BLaER1 (cell line): ENCODE measurements at regions not wholly inside any gene's neighbourhood (a gene's known extent, or its start where the extent isn't known, plus 50 kb on each side); places are given as distances from the start of the nearest gene placed in this dataset.

Source experiments
- H3K27ac ChIP-seq: shearing (Covaris generic); formaldehyde crosslinking; 2 replicates; pipeline ENCODE4 v1.8.1; 2022
- H3K27me3 ChIP-seq: shearing (Covaris generic); formaldehyde crosslinking; 2 replicates; pipeline ENCODE4 v1.8.1; 2022
- H3K36me3 ChIP-seq: shearing (Covaris generic); formaldehyde crosslinking; 2 replicates; pipeline ENCODE4 v1.8.1; 2022
- H3K4me1 ChIP-seq: shearing (Covaris generic); formaldehyde crosslinking; 2 replicates; pipeline ENCODE4 v1.8.1; 2022
- H3K4me2 ChIP-seq: shearing (Covaris generic); formaldehyde crosslinking; 2 replicates; pipeline ENCODE4 v1.8.1; 2022
- H3K4me3 ChIP-seq: shearing (Covaris generic); formaldehyde crosslinking; 2 replicates; pipeline ENCODE4 v1.8.1; 2022
- H3K9ac ChIP-seq: shearing (Covaris generic); formaldehyde crosslinking; 2 replicates; pipeline ENCODE4 v1.8.1; 2022
- H3K9me3 ChIP-seq: shearing (Covaris generic); formaldehyde crosslinking; 2 replicates; pipeline ENCODE4 v1.8.1; 2022
- H4K20me1 ChIP-seq: shearing (Covaris generic); formaldehyde crosslinking; 2 replicates; pipeline ENCODE4 v1.8.1; 2022
- Cebpa-rat ChIP-seq: shearing (Covaris generic); IDR thresholded peaks from 2 replicates; pipeline ENCODE4 v1.8.1; 2022

GRCh38 chr2:19300961-19301360 lies 57.5 kb downstream of the OSR1 start:
- Histone ChIP-seq H3K9ac (no peak overlapping the region), H3K27ac (no peak overlapping the region), H3K9me3 (no peaks in the 10 kb centered on the region), H3K36me3 (no peaks in the 10 kb centered on the region), H4K20me1 (no peaks in the 10 kb centered on the region), H3K4me1 (peaks cover 16% of the 10 kb centered on the region), H3K27me3 (no peaks in the 10 kb centered on the region), H3K4me3 (no peak overlapping the region), H3K4me2 (no peak overlapping the region)
- TF ChIP-seq Cebpa-rat, result no peak

GRCh38 chr2:19299522-19299921 lies 58.9 kb downstream of the OSR1 start:
- no peak overlapping the region for H3K27ac ChIP-seq
- no peaks in the 10 kb centered on the region for H3K36me3 ChIP-seq
- no peaks in the 10 kb centered on the region for H4K20me1 ChIP-seq
- no peaks in the 10 kb centered on the region for H3K27me3 ChIP-seq
- no peak overlapping the region for H3K4me2 ChIP-seq
- H3K9me3 ChIP-seq, result no peaks in the 10 kb centered on the region
- H3K4me1 ChIP-seq, result peaks cover 16% of the 10 kb centered on the region
- no peak overlapping the region for H3K9ac ChIP-seq
- H3K4me3 ChIP-seq, result no peak overlapping the region
- no peak for TF ChIP-seq Cebpa-rat

- no peaks in the 10 kb centered on the region for H3K27me3 ChIP-seq
- H3K9ac ChIP-seq, result no peak overlapping the region
- H3K4me1 ChIP-seq, result peaks cover 12% of the 10 kb centered on the region
- no peak for TF ChIP-seq Cebpa-rat
- no peaks in the 10 kb centered on the region for H4K20me1 ChIP-seq
- H3K36me3 ChIP-seq, result no peaks in the 10 kb centered on the region
- no peak overlapping the region for H3K27ac ChIP-seq
- H3K9me3 ChIP-seq, result no peaks in the 10 kb centered on the region
- H3K4me3 ChIP-seq, result no peak overlapping the region
- H3K4me2 ChIP-seq, result no peak overlapping the region
Observed at GRCh38 chr2:19299032-19299431, 59.4 kb downstream of the OSR1 start.

- Histone ChIP-seq H3K36me3 (no peaks in the 10 kb centered on the region), H3K9ac (no peak overlapping the region), H3K4me2 (no peak overlapping the region), H3K27me3 (no peaks in the 10 kb centered on the region), H3K4me1 (no peaks in the 10 kb centered on the region; the same call in 1 of the 2 replicates), H4K20me1 (no peaks in the 10 kb centered on the region), H3K9me3 (no peaks in the 10 kb centered on the region), H3K4me3 (no peak overlapping the region), H3K27ac (no peak overlapping the region)
- TF ChIP-seq Cebpa-rat, result no peak
Observed at GRCh38 chr2:19297716-19298115, 60.7 kb downstream of the OSR1 start.

- Histone ChIP-seq H3K4me3 (no peak overlapping the region), H3K4me2 (no peak overlapping the region), H4K20me1 (no peaks in the 10 kb centered on the region), H3K27me3 (no peaks in the 10 kb centered on the region), H3K27ac (no peak overlapping the region), H3K9me3 (no peaks in the 10 kb centered on the region), H3K9ac (no peak overlapping the region), H3K4me1 (no peaks in the 10 kb centered on the region), H3K36me3 (no peaks in the 10 kb centered on the region)
- TF ChIP-seq Cebpa-rat, result no peak
Observed at GRCh38 chr2:19295998-19296502, 62.4 kb downstream of the OSR1 start.

GRCh38 chr2:19292007-19292406 lies 66.4 kb downstream of the OSR1 start:
- no peaks in the 10 kb centered on the region for H4K20me1 ChIP-seq
- H3K4me1 ChIP-seq, result no peaks in the 10 kb centered on the region
- H3K9me3 ChIP-seq, result no peaks in the 10 kb centered on the region
- TF ChIP-seq Cebpa-rat, result no peak
- no peak overlapping the region for H3K9ac ChIP-seq
- no peaks in the 10 kb centered on the region for H3K27me3 ChIP-seq
- H3K4me2 ChIP-seq, result no peak overlapping the region
- no peak overlapping the region for H3K4me3 ChIP-seq
- no peaks in the 10 kb centered on the region for H3K36me3 ChIP-seq
- no peak overlapping the region for H3K27ac ChIP-seq

- H3K4me1 ChIP-seq, result no peaks in the 10 kb centered on the region
- no peak overlapping the region for H3K4me2 ChIP-seq
- TF ChIP-seq Cebpa-rat, result no peak
- no peak overlapping the region for H3K4me3 ChIP-seq
- no peaks in the 10 kb centered on the region for H3K36me3 ChIP-seq
- no peaks in the 10 kb centered on the region for H3K9me3 ChIP-seq
- H3K27me3 ChIP-seq, result no peaks in the 10 kb centered on the region
- no peaks in the 10 kb centered on the region for H4K20me1 ChIP-seq
- H3K27ac ChIP-seq, result no peak overlapping the region
- no peak overlapping the region for H3K9ac ChIP-seq
Observed at GRCh38 chr2:19288291-19288690, 70.1 kb downstream of the OSR1 start.

- Histone ChIP-seq H3K4me2 (no peak overlapping the region), H3K36me3 (no peaks in the 10 kb centered on the region)
- no peak for TF ChIP-seq Cebpa-rat
Observed at GRCh38 chr2:19287324-19287723, 71.1 kb downstream of the OSR1 start.

GRCh38 chr2:19282305-19282704 lies 76.1 kb downstream of the OSR1 start:
- Histone ChIP-seq H3K9ac (no peak overlapping the region), H3K27ac (no peak overlapping the region), H4K20me1 (no peaks in the 10 kb centered on the region), H3K4me1 (no peaks in the 10 kb centered on the region), H3K4me2 (no peak overlapping the region), H3K36me3 (no peaks in the 10 kb centered on the region), H3K4me3 (no peak overlapping the region), H3K9me3 (no peaks in the 10 kb centered on the region), H3K27me3 (no peaks in the 10 kb centered on the region)
- TF ChIP-seq Cebpa-rat, result no peak

More at GRCh38 chr2:19287324-19287723, 71.1 kb downstream of the OSR1 start:
- Histone ChIP-seq H3K4me3 (no peak overlapping the region), H4K20me1 (no peaks in the 10 kb centered on the region), H3K9me3 (no peaks in the 10 kb centered on the region), H3K9ac (no peak overlapping the region), H3K27me3 (no peaks in the 10 kb centered on the region), H3K27ac (no peak overlapping the region), H3K4me1 (no peaks in the 10 kb centered on the region)

- no peak for TF ChIP-seq Cebpa-rat
- no peaks in the 10 kb centered on the region for H4K20me1 ChIP-seq
- no peaks in the 10 kb centered on the region for H3K36me3 ChIP-seq
Observed at GRCh38 chr2:19274439-19274838, 84.0 kb downstream of the OSR1 start.

GRCh38 chr2:19272941-19273470 lies 85.4 kb downstream of the OSR1 start:
- Histone ChIP-seq H3K4me2 (no peak overlapping the region), H3K9me3 (no peaks in the 10 kb centered on the region), H3K4me3 (no peak overlapping the region), H4K20me1 (no peaks in the 10 kb centered on the region), H3K27ac (no peak overlapping the region), H3K4me1 (no peaks in the 10 kb centered on the region), H3K9ac (no peak overlapping the region), H3K27me3 (no peaks in the 10 kb centered on the region), H3K36me3 (no peaks in the 10 kb centered on the region)
- no peak for TF ChIP-seq Cebpa-rat

More at GRCh38 chr2:19274439-19274838, 84.0 kb downstream of the OSR1 start:
- no peak overlapping the region for H3K4me2 ChIP-seq
- H3K4me1 ChIP-seq, result no peaks in the 10 kb centered on the region
- H3K9me3 ChIP-seq, result no peaks in the 10 kb centered on the region
- no peak overlapping the region for H3K4me3 ChIP-seq
- no peaks in the 10 kb centered on the region for H3K27me3 ChIP-seq
- H3K27ac ChIP-seq, result no peak overlapping the region
- no peak overlapping the region for H3K9ac ChIP-seq
